SKM-1 treated with dmso at 0.1 percent for 144 hours (cell line): ENCODE measurements at regions not wholly inside any gene's neighbourhood (a gene's known extent, or its start where the extent isn't known, plus 50 kb on each side); places are given as distances from the start of the nearest gene placed in this dataset.
A peak's percentile ranks its signal among the peaks of the same experiment; 100 is the strongest.
"Not testable (repeated sequence)": the region's sequence is repeated elsewhere in the genome, so short reads cannot be mapped to it uniquely, and the experiment has no call there.

Experiments used
- DNase-seq: peaks from one replicate; lab custom pipeline; 2025; ENCODE audit not compliant: unreplicated experiment; lab: John Stamatoyannopoulos, UW

DNA sequence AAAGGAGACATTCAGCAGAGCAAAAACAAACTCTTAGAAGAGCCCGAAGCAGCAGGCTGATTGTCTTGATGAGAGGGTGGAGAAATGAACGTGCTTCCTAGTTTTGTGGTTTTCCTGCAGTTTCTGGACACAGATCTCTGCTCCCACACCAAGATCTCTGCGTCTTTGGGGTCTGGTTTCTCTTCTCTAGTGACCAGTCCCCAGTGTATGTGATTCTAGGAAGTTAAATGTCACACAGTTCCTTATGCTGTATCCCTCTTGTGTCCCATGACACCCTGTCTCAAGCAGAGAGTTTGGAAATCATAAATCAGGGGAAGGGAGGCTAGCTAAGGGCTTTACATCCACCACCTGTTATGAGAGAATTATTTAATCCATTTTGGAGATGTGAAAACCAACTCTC lies 55.4 kb upstream of the KLF14 start:
- no peak for DNase-seq

- DNase-seq: no peak
Observed at GRCh38 chr7:130791746-130792145, 57.7 kb upstream of the KLF14 start.

DNA sequence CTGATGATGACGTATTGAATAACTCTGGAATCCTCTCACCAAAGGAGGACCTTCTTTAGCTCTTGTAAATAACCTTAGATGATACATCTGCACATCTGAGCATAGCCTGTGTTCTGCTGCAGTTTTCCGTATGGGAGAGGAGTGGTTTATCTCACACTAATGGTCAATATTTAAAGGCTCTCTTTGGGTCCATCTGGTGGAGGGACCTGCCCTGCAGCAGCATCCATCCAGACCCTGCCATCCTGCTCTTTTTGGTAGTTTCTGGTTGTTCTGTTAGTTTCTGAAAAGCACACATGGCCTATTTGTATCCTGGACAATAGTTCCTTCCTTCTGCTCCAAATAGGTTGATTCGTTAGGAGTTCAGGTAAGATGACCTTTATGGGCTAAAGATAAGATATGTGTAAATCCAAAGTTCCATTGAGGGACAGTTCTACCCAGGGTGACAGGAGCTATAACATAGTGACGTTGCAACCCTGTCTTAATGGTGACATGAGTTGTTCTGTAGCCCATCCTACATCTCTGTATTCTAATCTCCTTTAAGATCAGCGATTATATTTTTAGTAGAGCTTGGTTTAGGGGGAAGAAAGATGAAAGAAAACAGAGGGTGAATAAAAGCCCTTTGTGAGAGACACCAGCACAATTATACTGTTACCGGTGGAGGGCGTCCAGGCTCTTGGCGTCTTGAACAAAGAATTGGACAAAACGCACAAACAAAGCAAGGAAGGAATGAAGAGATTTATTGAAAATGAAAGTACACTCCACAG lies 60.0 kb upstream of the KLF14 start:
- no peak for DNase-seq

DNA sequence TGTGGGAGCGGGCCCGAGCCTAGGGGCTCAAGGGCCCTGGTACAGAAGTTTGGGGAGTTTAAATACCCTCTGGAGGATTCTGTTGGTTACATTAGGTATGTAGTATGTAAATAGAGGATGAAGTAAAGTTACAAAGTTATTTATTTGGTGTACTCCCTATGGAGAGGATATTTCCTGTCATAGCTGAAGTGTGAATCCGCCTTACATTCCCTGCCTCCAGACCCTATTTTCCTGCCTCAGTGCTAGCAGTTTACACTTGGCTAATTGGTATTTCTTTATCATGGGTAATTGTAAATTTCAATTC lies 60.6 kb upstream of the KLF14 start:
- DNase-seq: no peak

DNA sequence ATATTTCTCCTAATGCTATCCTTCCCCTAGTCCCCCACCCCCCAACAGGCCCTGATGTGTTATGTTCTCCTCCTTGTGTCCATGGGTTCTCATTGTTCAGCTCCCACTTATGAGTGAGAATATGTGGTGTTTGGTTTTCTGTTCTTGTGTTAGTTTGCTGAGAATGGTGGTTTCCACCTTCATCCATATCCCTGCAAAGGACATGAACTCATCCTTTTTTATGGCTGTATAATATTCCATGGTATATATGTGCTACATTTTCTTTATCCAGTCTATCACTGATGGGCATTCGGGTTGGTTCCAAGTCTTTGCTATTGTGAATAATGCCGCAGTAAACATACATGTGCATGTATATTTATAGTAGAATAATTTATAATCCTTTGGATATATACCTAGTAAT lies 62.4 kb upstream of the KLF14 start:
- DNase-seq: not testable (repeated sequence)

- no peak for DNase-seq
Observed at GRCh38 chr7:130803127-130803526, 69.1 kb upstream of the KLF14 start.

GRCh38 chr7:130804220-130804619 lies 70.2 kb upstream of the KLF14 start:
- no peak for DNase-seq

DNA sequence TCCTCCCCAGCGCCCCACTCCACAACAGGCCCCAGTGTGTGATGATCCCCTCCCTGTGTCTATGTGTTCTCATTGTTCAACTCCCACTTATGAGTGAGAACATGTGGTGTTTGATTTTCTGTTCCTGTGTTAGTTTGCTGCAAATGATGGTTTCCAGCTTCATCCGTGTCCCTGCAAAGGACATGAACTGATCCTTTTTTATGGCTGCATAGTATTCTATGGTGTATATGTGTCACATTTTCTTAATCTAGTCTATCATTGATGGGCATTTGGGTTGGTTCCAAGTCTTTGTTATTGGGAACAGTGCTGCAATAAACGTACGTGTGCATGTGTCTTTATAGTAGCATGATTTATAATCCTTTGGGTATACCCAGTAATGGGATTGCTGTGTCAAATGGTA lies 78.8 kb upstream of the KLF14 start:
- DNase-seq: not testable (repeated sequence)

DNA sequence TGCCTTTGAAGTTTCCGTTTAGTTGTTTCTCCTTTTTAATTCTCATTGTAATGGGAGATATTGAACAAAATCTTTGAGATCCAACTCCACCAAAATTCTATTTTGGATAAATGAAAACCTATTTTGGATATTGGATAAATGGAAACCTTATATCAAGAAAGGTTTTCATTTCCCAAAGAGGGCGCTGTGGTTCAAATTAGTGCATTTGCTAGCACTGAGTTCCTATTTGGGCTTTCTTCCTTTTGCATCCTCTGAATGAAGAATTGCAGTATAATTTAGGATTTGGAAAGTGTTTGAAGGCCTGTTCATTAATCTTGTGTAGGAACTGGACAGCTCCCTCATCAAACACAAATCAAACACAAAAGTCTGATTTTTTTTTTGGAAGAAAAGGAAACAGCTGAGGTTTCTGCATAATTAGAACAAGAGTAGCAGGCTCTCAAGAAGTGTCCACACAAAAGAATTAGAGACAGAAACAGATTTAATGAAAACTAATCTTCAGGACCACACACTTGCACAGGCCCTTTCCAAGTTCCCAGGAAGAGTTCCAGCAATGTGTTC lies 80.8 kb upstream of the KLF14 start:
- no peak for DNase-seq

DNA sequence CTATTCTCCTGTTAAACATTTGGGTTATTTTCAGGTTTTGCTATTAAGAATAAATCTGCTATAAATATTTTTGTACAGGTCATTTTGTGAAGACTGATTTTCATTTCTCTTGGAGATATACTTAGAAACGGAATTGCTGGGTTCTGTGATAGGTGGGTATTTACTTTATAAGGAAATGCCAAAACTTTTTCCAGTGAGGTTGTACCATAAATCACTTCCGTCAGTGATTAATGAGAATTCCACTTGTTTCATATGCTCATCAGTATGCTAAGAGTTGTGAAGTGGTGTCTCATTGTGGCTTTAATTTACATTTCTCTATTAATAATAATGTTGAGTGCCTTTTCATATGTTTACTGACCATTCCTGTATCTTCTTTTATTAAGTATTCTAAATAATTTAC lies 84.0 kb upstream of the KLF14 start:
- no peak for DNase-seq

DNA sequence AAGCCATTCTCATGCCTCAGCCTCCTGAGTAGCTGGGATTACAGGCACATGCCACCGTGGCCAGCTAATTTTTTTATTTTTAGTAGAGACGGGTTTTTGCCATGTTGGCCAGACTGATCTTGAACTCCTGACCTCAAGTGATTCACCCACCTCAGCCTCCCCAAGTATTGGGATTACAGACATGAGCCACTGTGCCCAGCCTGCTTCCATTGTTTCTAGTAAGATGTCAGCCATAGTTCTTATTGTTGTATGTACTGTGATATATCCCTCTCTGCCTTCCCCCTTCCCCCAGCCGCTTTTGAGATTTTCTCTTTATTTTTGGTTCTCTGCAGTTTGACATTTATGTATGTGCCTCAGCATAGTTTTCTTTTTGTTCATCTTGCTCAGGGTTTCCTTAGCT lies 87.9 kb upstream of the KLF14 start:
- DNase-seq: no peak

DNA sequence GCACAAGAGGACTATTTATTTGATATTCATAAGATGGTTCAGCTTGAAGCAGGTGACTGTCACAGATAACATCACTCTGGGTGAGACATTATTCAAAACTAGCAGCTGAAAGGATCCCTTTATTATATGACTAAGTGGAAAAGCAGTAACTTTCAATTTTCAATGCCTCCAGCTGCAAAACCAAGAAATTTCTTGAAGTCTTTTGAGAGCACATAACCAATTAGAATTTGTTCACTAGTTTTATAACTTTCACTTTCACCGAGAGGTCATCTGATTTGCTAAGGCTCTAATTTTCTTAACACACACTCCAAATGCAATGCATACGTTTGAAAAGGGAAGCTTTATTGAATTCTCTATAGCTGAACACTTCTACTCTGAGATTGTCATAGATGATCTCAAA lies 88.6 kb upstream of the KLF14 start:
- DNase-seq: no peak

GRCh38 chr7:130823060-130823459 lies 89.1 kb upstream of the KLF14 start:
- no peak for DNase-seq

DNA sequence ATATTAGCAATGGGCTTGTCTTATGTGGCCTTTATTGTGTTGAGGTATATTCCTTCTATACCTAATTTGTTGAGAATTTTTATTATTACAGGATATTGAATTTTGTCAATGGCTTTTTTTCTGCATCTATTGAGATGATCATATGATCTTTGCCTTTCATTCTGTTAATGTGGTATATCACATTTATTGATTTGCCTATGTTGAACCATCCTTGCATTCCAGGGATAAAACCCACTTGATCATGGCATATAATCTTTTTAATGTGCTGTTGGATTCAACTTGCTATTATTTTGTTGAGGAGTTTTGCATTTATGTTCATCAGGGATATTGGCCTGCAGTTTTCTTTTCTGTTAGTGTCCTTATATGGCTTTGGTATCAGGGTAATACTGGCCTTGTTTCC lies 91.8 kb upstream of the KLF14 start:
- no peak for DNase-seq

DNA sequence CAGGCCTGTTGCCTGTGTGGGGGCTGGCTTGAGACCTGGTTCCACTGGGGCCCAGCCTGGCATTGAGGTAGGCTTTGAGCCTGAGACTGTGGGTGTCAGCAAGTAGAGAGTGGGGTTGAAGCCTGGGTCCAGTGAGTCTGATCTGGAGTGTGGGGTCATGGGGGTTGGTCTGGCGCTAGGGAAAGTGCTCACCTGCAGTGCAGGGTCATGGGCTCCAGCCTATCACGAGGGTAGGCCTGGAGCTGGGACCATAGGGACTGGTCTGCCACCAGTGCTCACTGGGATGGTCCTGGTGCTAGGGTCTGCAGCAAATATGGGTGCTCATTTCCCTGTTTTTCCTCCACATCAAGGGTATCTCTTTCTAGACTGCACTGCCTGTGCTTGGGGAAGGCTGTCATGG lies 95.4 kb upstream of the KLF14 start:
- no peak for DNase-seq

- DNase-seq: no peak
Observed at GRCh38 chr7:130831322-130831721, 97.3 kb upstream of the KLF14 start.

DNA sequence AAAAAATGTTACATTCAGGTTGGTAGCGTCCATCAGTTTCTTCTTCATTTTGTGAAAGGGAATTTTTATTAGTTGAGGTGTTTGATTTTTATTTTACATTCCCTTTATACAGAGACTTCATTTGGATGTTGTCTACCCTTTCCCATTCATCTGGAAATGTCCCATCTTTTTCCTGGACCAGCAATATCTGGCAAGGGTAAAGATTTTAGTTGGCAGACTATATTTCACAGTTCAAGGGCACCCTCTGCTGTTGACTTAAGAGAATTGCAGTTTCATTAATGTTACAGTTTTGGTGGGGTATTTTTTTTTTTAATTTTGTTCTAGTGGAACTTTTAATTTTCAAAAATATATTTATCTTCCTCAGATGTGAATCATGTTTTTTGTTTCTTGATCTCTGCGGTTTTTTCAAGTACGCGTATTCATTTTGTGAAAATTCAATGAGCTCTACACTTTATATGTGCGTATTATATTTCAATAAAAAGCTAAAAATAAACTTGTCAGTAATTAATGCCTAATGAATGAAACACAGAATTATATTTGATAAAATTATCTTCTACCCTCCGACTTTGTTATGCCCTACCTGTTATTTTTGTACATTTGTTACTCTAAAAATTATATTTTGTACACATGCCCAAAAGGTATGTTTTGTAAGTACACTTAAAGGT lies 97.9 kb upstream of the KLF14 start:
- DNase-seq: peak; percentile 25

DNA sequence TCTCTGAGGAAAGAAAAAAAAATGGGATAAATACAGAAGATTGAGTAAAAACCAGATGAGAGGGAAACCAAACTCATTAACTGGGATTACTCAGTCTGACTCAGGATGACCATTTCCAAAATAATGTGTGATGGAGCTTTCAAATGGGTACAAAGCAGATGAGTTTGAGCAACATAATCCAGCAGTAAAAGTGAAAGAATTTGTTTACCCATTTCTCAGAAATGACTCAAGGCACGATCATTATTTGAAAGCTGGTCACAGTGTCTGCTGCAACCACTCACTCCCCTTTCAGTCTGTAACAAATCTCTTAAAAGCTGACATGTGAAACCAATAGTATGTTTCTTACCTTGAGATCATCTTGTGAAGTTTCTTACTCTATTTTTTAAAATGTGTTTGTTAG lies 104.7 kb upstream of the KLF14 start:
- DNase-seq: no peak

GRCh38 chr7:130840599-130840998 lies 106.6 kb upstream of the KLF14 start:
- no peak for DNase-seq

GRCh38 chr7:130841416-130841815 lies 107.4 kb upstream of the KLF14 start:
- DNase-seq: no peak

DNA sequence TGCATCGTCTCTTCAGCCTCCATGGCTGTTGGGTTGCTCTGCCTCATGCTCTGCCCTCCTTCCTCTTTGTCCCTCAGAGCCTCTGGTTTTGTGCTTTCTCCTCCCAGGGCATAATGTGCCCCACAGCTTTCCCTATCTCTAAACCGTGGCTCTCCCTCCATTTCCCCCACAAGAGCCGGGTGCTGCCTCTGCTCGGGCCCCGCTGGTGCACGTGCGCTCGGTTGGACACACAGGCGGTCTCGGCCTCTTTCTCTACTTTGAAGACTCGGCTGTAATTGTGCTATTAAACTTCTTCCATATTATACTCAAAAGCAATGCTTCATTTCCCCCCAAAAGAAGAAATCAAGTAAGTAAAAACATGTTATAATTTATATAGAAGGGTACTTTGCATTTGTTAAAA lies 109.7 kb upstream of the KLF14 start:
- no peak for DNase-seq

- DNase-seq: no peak
Observed at GRCh38 chr7:130844811-130845580, 111.0 kb upstream of the KLF14 start.
